ENCODE measurements at regions not wholly inside any gene's neighbourhood (a gene's known extent, or its start where the extent isn't known, plus 50 kb on each side); places are given as distances from the start of the nearest gene placed in this dataset.

- no peak overlapping the region for H3K27ac ChIP-seq (ENCODE audit: low read depth, low read length)
- H3K36me3 ChIP-seq (ENCODE audit: control insufficient read depth in 5 of 5, insufficient read depth in 5 of 5, low read length in 5 of 5), result no peaks in the 10 kb centered on the region
- H3K9ac ChIP-seq (ENCODE audit: low read length in 5 of 5), result no peak overlapping the region
- H3K4me3 ChIP-seq (ENCODE audit: low read depth in 1 of 5, low read length in 5 of 5), result no peak overlapping the region
- H3K9me3 ChIP-seq (ENCODE audit: control insufficient read depth in 5 of 5, low read length in 5 of 5), result peaks cover 0 to 3% (median 0%) of the 10 kb centered on the region in 5 donors
- H3K4me1 ChIP-seq (ENCODE audit: control insufficient read depth in 5 of 5, insufficient read depth in 5 of 5, low read length in 5 of 5), result no peaks in the 10 kb centered on the region
- no peaks in the 10 kb centered on the region for H3K27me3 ChIP-seq (ENCODE audit: control insufficient read depth in 5 of 5, insufficient read depth in 4 of 5, low read length in 5 of 5)
Measured at GRCh38 chr1:79113836-79114235, 107.3 kb upstream of the ADGRL4 start.

GRCh38 chr1:79110749-79111148 is 104.2 kb upstream of the ADGRL4 start:
- no peaks in the 10 kb centered on the region for H3K27me3 ChIP-seq (ENCODE audit: control insufficient read depth in 5 of 5, insufficient read depth in 4 of 5, low read length in 5 of 5)
- H3K27ac ChIP-seq (ENCODE audit: low read depth, low read length), result no peak overlapping the region
- no peaks in the 10 kb centered on the region for H3K4me1 ChIP-seq (ENCODE audit: control insufficient read depth in 5 of 5, insufficient read depth in 5 of 5, low read length in 5 of 5)
- H3K9ac ChIP-seq (ENCODE audit: low read length in 5 of 5), result no peak overlapping the region
- no peak overlapping the region for H3K4me3 ChIP-seq (ENCODE audit: low read depth in 1 of 5, low read length in 5 of 5)
- H3K9me3 ChIP-seq (ENCODE audit: control insufficient read depth in 5 of 5, low read length in 5 of 5), result peaks cover 0 to 3% (median 0%) of the 10 kb centered on the region in 5 donors
- no peaks in the 10 kb centered on the region for H3K36me3 ChIP-seq (ENCODE audit: control insufficient read depth in 5 of 5, insufficient read depth in 5 of 5, low read length in 5 of 5)

- Histone ChIP-seq H3K27me3 (ENCODE audit: control insufficient read depth in 5 of 5, insufficient read depth in 4 of 5, low read length in 5 of 5) (no peaks in the 10 kb centered on the region), H3K36me3 (ENCODE audit: control insufficient read depth in 5 of 5, insufficient read depth in 5 of 5, low read length in 5 of 5) (no peaks in the 10 kb centered on the region), H3K4me3 (ENCODE audit: low read depth in 1 of 5, low read length in 5 of 5) (no peak overlapping the region), H3K27ac (ENCODE audit: low read depth, low read length) (no peak overlapping the region), H3K4me1 (ENCODE audit: control insufficient read depth in 5 of 5, insufficient read depth in 5 of 5, low read length in 5 of 5) (no peaks in the 10 kb centered on the region), H3K9ac (ENCODE audit: low read length in 5 of 5) (no peak overlapping the region), H3K9me3 (ENCODE audit: control insufficient read depth in 5 of 5, low read length in 5 of 5) (peaks cover 0 to 3% (median 0%) of the 10 kb centered on the region in 5 donors)
Measured at GRCh38 chr1:79109445-79109844, 102.9 kb upstream of the ADGRL4 start.

DNA sequence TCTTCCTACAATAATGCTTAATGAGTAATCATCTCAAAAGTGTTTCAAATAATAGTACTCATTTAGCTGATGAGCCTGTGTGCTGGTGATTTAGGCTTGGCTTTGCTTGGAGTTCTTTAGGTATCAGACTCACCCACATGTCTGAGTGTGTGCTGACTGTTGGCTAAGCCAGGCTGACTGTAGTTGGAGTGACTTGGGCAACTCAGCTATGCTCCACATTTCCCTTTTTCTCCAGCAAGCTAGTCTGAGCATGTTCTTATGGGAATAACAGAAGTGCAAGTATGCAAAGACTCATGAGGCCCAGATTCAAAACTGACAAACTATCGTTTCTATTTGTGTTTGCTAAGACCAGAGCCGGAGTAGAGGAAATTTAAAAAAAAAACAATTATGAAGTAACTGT is 99.0 kb upstream of the ADGRL4 start:
- Histone ChIP-seq H3K36me3 (ENCODE audit: control insufficient read depth in 5 of 5, insufficient read depth in 5 of 5, low read length in 5 of 5) (no peaks in the 10 kb centered on the region), H3K27ac (ENCODE audit: low read depth, low read length) (no peak overlapping the region), H3K4me3 (ENCODE audit: low read depth in 1 of 5, low read length in 5 of 5) (no peak overlapping the region), H3K9ac (ENCODE audit: low read length in 5 of 5) (no peak overlapping the region), H3K4me1 (ENCODE audit: control insufficient read depth in 5 of 5, insufficient read depth in 5 of 5, low read length in 5 of 5) (no peaks in the 10 kb centered on the region), H3K27me3 (ENCODE audit: control insufficient read depth in 5 of 5, insufficient read depth in 4 of 5, low read length in 5 of 5) (no peaks in the 10 kb centered on the region), H3K9me3 (ENCODE audit: control insufficient read depth in 5 of 5, low read length in 5 of 5) (no peaks in the 10 kb centered on the region)

- Histone ChIP-seq H3K4me1 (ENCODE audit: control insufficient read depth in 5 of 5, insufficient read depth in 5 of 5, low read length in 5 of 5) (no peaks in the 10 kb centered on the region), H3K9me3 (ENCODE audit: control insufficient read depth in 5 of 5, low read length in 5 of 5) (no peaks in the 10 kb centered on the region), H3K9ac (ENCODE audit: low read length in 5 of 5) (no peak overlapping the region), H3K36me3 (ENCODE audit: control insufficient read depth in 5 of 5, insufficient read depth in 5 of 5, low read length in 5 of 5) (no peaks in the 10 kb centered on the region), H3K4me3 (ENCODE audit: low read depth in 1 of 5, low read length in 5 of 5) (no peak overlapping the region), H3K27me3 (ENCODE audit: control insufficient read depth in 5 of 5, insufficient read depth in 4 of 5, low read length in 5 of 5) (no peaks in the 10 kb centered on the region), H3K27ac (ENCODE audit: low read depth, low read length) (no peak overlapping the region)
Measured at GRCh38 chr1:79104617-79105016, 98.1 kb upstream of the ADGRL4 start.

DNA sequence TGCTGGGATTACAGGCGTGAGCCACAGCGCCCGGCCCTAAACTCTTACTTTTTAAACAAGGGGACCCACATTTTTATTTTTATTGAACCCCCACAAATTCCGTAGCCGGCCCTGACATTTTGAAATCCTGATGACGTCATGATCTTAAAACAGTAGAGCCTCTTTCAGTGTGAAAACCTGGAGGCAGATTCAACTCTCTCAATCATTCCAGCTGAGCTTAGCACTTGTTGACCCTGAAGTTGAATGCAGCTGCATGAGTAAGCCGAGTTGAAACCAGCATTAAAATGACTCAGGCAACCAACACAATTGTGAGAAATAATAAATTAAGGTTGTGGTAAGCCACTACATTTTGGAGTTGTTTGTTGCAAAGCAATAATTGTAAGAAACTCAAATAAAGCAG is 93.9 kb upstream of the ADGRL4 start:
- Histone ChIP-seq H3K27me3 (ENCODE audit: control insufficient read depth in 5 of 5, insufficient read depth in 4 of 5, low read length in 5 of 5) (no peaks in the 10 kb centered on the region), H3K27ac (ENCODE audit: low read depth, low read length) (no peak overlapping the region), H3K4me3 (ENCODE audit: low read depth in 1 of 5, low read length in 5 of 5) (no peak overlapping the region), H3K36me3 (ENCODE audit: control insufficient read depth in 5 of 5, insufficient read depth in 5 of 5, low read length in 5 of 5) (no peaks in the 10 kb centered on the region), H3K9ac (ENCODE audit: low read length in 5 of 5) (no peak overlapping the region), H3K4me1 (ENCODE audit: control insufficient read depth in 5 of 5, insufficient read depth in 5 of 5, low read length in 5 of 5) (peaks cover 0 to 2% (median 0%) of the 10 kb centered on the region in 5 donors), H3K9me3 (ENCODE audit: control insufficient read depth in 5 of 5, low read length in 5 of 5) (peaks cover 0 to 4% (median 0%) of the 10 kb centered on the region in 5 donors)

GRCh38 chr1:79090985-79091384 is 84.5 kb upstream of the ADGRL4 start:
- no peaks in the 10 kb centered on the region for H3K36me3 ChIP-seq (ENCODE audit: control insufficient read depth in 5 of 5, insufficient read depth in 5 of 5, low read length in 5 of 5)
- H3K27me3 ChIP-seq (ENCODE audit: control insufficient read depth in 5 of 5, insufficient read depth in 4 of 5, low read length in 5 of 5), result no peaks in the 10 kb centered on the region
- H3K4me3 ChIP-seq (ENCODE audit: low read depth in 1 of 5, low read length in 5 of 5), result no peak overlapping the region
- no peaks in the 10 kb centered on the region for H3K4me1 ChIP-seq (ENCODE audit: control insufficient read depth in 5 of 5, insufficient read depth in 5 of 5, low read length in 5 of 5)
- H3K9ac ChIP-seq (ENCODE audit: low read length in 5 of 5), result no peak overlapping the region
- no peak overlapping the region for H3K27ac ChIP-seq (ENCODE audit: low read depth, low read length)
- no peaks in the 10 kb centered on the region for H3K9me3 ChIP-seq (ENCODE audit: control insufficient read depth in 5 of 5, low read length in 5 of 5)

DNA sequence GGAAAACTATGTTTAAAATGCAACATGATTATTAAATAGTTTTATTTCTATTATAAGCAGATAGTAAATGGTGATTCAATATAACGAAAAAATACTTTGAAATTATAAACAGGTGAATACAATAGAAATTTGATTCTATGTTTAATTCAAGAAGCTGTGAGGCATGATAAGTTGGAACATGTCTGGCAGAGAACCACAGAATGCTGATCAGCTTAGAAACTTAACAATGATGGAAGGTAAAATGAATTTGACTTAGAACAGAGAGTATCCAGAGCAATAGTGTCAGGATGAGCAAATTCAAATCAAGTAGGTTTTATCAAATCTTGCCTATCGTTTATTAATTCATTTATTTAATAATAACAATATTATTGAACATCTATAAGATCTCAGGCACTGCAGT is 83.4 kb upstream of the ADGRL4 start:
- no peak overlapping the region for H3K9ac ChIP-seq (ENCODE audit: low read length in 5 of 5)
- no peak overlapping the region for H3K27ac ChIP-seq (ENCODE audit: low read depth, low read length)
- H3K27me3 ChIP-seq (ENCODE audit: control insufficient read depth in 5 of 5, insufficient read depth in 4 of 5, low read length in 5 of 5), result no peaks in the 10 kb centered on the region
- no peaks in the 10 kb centered on the region for H3K9me3 ChIP-seq (ENCODE audit: control insufficient read depth in 5 of 5, low read length in 5 of 5)
- H3K4me1 ChIP-seq (ENCODE audit: control insufficient read depth in 5 of 5, insufficient read depth in 5 of 5, low read length in 5 of 5), result no peaks in the 10 kb centered on the region
- no peaks in the 10 kb centered on the region for H3K36me3 ChIP-seq (ENCODE audit: control insufficient read depth in 5 of 5, insufficient read depth in 5 of 5, low read length in 5 of 5)
- no peak overlapping the region for H3K4me3 ChIP-seq (ENCODE audit: low read depth in 1 of 5, low read length in 5 of 5)

DNA sequence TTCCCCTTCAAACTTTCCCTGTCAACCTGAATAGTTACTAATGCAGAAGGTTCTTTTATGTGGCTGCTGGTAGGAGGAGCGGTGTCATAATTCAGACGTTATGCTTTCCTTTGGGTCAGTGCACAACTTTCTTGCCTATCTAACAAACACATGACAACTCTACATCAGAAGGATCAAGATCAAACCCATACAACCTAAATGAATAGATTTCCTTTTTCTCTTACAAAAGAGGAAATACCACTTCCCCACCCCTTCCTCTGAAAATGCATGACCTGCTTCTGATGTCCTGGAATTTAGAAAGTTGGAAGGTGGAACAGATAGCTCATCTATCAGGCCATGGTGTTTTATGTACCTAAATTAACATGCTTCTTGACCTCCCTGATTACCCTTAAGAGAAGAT is 75.7 kb upstream of the ADGRL4 start:
- Histone ChIP-seq H3K36me3 (ENCODE audit: control insufficient read depth in 5 of 5, insufficient read depth in 5 of 5, low read length in 5 of 5) (no peaks in the 10 kb centered on the region), H3K27me3 (ENCODE audit: control insufficient read depth in 5 of 5, insufficient read depth in 4 of 5, low read length in 5 of 5) (no peaks in the 10 kb centered on the region), H3K9me3 (ENCODE audit: control insufficient read depth in 5 of 5, low read length in 5 of 5) (no peaks in the 10 kb centered on the region), H3K4me1 (ENCODE audit: control insufficient read depth in 5 of 5, insufficient read depth in 5 of 5, low read length in 5 of 5) (peaks cover 0 to 13% (median 0%) of the 10 kb centered on the region in 5 donors), H3K9ac (ENCODE audit: low read length in 5 of 5) (no peak overlapping the region), H3K27ac (ENCODE audit: low read depth, low read length) (no peak overlapping the region), H3K4me3 (ENCODE audit: low read depth in 1 of 5, low read length in 5 of 5) (no peak overlapping the region)

GRCh38 chr1:79079770-79080169 is 73.2 kb upstream of the ADGRL4 start:
- H3K27ac ChIP-seq (ENCODE audit: low read depth, low read length), result no peak overlapping the region
- no peaks in the 10 kb centered on the region for H3K9me3 ChIP-seq (ENCODE audit: control insufficient read depth in 5 of 5, low read length in 5 of 5)
- H3K4me3 ChIP-seq (ENCODE audit: low read depth in 1 of 5, low read length in 5 of 5), result no peak overlapping the region
- peaks cover 0 to 13% (median 0%) of the 10 kb centered on the region in 5 donors for H3K4me1 ChIP-seq (ENCODE audit: control insufficient read depth in 5 of 5, insufficient read depth in 5 of 5, low read length in 5 of 5)
- no peak overlapping the region for H3K9ac ChIP-seq (ENCODE audit: low read length in 5 of 5)
- H3K36me3 ChIP-seq (ENCODE audit: control insufficient read depth in 5 of 5, insufficient read depth in 5 of 5, low read length in 5 of 5), result no peaks in the 10 kb centered on the region
- no peaks in the 10 kb centered on the region for H3K27me3 ChIP-seq (ENCODE audit: control insufficient read depth in 5 of 5, insufficient read depth in 4 of 5, low read length in 5 of 5)

GRCh38 chr1:79074975-79075374 is 68.4 kb upstream of the ADGRL4 start:
- Histone ChIP-seq H3K4me3 (ENCODE audit: low read depth in 1 of 5, low read length in 5 of 5) (no peak overlapping the region), H3K9ac (ENCODE audit: low read length in 5 of 5) (no peak overlapping the region), H3K4me1 (ENCODE audit: control insufficient read depth in 5 of 5, insufficient read depth in 5 of 5, low read length in 5 of 5) (peaks cover 0 to 4% (median 0%) of the 10 kb centered on the region in 5 donors), H3K36me3 (ENCODE audit: control insufficient read depth in 5 of 5, insufficient read depth in 5 of 5, low read length in 5 of 5) (no peaks in the 10 kb centered on the region), H3K27ac (ENCODE audit: low read depth, low read length) (no peak overlapping the region), H3K9me3 (ENCODE audit: control insufficient read depth in 5 of 5, low read length in 5 of 5) (no peaks in the 10 kb centered on the region), H3K27me3 (ENCODE audit: control insufficient read depth in 5 of 5, insufficient read depth in 4 of 5, low read length in 5 of 5) (no peaks in the 10 kb centered on the region)
